Cardiac fibroblast (primary cell): ENCODE measurements at regions not wholly inside any gene's neighbourhood (a gene's known extent, or its start where the extent isn't known, plus 50 kb on each side); places are given as distances from the start of the nearest gene placed in this dataset.

Experiments used
- DNase-seq, 2 donors: peaks; one replicate each; pipeline versions ENCODE4 v3.0.0 to v3.0.0-alpha.2; 2010; ENCODE audit warnings: low read depth in 2 of 2
- H3K4me3 ChIP-seq, 2 donors: replicated peaks in 1 of 2; 1 replicate in 1 of 2; 2 replicates in 1 of 2; pipeline ENCODE4 v1.5.1; 2011; ENCODE audit warnings: low read depth in 2 of 2, low read length in 2 of 2, mild to moderate bottlenecking in 2 of 2, moderate library complexity in 1 of 2
- CTCF ChIP-seq: IDR thresholded peaks from one replicate; pipeline ENCODE4 v1.5.1; 2011; ENCODE audit warnings: low read depth, mild to moderate bottlenecking, low read length, inconsistent platforms

- TF ChIP-seq CTCF: no peak
Measured at GRCh38 chr9:13330396-13331004, 51.0 kb upstream of the MPDZ start.

More at GRCh38 chr9:13330396-13331004, 51.0 kb upstream of the MPDZ start:
- peak in 1 of 2 donors; percentile 86 for DNase-seq
- no peak overlapping the region for H3K4me3 ChIP-seq
